ENCODE measurements at regions not wholly inside any gene's neighbourhood (a gene's known extent, or its start where the extent isn't known, plus 50 kb on each side); places are given as distances from the start of the nearest gene placed in this dataset.

DNA sequence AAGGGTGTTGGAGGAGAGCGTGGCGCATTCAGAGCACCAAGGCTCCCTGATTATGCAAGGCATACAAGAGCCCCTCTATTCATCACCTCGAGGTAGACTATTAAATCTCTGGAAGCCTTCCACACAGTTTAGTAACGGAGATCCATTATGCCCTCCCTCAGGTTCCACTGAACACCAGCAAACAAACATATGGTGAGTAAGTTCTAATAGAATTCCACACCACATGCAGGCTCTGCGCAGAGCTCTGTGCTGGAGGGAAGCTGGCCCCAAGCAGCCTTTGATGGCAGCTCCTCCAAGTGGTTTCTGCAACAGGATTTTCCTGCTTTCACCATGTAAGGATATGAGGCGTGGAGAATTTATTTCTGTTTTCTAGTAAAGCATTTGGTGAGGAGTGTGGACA, 238.6 kb downstream of the C1D start:
- TF ChIP-seq, protein P1, sequence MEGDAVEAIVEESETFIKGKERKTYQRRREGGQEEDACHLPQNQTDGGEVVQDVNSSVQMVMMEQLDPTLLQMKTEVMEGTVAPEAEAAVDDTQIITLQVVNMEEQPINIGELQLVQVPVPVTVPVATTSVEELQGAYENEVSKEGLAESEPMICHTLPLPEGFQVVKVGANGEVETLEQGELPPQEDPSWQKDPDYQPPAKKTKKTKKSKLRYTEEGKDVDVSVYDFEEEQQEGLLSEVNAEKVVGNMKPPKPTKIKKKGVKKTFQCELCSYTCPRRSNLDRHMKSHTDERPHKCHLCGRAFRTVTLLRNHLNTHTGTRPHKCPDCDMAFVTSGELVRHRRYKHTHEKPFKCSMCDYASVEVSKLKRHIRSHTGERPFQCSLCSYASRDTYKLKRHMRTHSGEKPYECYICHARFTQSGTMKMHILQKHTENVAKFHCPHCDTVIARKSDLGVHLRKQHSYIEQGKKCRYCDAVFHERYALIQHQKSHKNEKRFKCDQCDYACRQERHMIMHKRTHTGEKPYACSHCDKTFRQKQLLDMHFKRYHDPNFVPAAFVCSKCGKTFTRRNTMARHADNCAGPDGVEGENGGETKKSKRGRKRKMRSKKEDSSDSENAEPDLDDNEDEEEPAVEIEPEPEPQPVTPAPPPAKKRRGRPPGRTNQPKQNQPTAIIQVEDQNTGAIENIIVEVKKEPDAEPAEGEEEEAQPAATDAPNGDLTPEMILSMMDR (IDR thresholded peaks at IDR 0.05), result no peak
- TF ChIP-seq POLR2A (IDR thresholded peaks at IDR 0.05), result no peak

Data from lower leg skin (tissue), 3 donors.